ENCODE measurements at regions not wholly inside any gene's neighbourhood (a gene's known extent, or its start where the extent isn't known, plus 50 kb on each side); places are given as distances from the start of the nearest gene placed in this dataset.

DNA sequence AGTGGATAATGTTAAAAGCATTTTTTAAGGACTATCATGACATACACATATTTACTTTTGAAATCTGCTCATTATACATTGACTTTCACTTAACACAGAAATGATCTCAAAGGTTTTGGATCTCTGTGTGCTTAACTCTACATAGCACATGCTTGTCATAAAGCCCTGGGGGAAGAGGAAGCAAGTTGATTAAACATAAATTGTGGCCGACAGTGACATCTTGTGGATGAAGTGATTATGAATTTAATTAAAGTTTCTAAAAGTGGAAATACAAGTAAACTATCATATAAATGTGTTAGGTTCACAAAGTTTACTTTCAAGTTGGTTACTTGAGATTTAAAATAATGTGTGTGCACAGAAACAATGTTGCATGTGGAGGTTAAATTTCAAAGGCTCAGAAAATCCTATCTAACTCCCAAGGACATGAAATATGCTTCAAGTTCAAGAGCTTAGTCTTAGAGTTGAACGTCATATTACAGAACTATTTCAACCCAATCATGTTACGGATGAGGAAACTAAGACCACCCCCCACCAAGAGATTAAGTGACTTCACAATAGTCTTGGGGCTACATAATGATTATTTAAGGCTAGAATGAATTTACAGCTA, 1247.8 kb downstream of the GATA3 start:
- no peak for ATAC-seq (ENCODE audit: low FRiP score)

GRCh38 chr10:9305018-9305655, 1250.6 kb downstream of the GATA3 start:
- TF ChIP-seq, protein P1, sequence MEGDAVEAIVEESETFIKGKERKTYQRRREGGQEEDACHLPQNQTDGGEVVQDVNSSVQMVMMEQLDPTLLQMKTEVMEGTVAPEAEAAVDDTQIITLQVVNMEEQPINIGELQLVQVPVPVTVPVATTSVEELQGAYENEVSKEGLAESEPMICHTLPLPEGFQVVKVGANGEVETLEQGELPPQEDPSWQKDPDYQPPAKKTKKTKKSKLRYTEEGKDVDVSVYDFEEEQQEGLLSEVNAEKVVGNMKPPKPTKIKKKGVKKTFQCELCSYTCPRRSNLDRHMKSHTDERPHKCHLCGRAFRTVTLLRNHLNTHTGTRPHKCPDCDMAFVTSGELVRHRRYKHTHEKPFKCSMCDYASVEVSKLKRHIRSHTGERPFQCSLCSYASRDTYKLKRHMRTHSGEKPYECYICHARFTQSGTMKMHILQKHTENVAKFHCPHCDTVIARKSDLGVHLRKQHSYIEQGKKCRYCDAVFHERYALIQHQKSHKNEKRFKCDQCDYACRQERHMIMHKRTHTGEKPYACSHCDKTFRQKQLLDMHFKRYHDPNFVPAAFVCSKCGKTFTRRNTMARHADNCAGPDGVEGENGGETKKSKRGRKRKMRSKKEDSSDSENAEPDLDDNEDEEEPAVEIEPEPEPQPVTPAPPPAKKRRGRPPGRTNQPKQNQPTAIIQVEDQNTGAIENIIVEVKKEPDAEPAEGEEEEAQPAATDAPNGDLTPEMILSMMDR (IDR thresholded peaks at IDR 0.05): no peak
- ATAC-seq (ENCODE audit: low FRiP score) (no peak), DNase-seq (ENCODE audit: low spot score) (no peak)

More for the DNA sequence above, 1247.8 kb downstream of the GATA3 start:
- DNase-seq (ENCODE audit: low spot score): no peak
- TF ChIP-seq, protein P1 (IDR thresholded peaks at IDR 0.05): no peak

- ATAC-seq (ENCODE audit: low FRiP score) (no peak), DNase-seq (ENCODE audit: low spot score) (no peak)
- TF ChIP-seq, protein P1 (IDR thresholded peaks at IDR 0.05): no peak
Measured at GRCh38 chr10:9311702-9312499, 1257.4 kb downstream of the GATA3 start.

DNA sequence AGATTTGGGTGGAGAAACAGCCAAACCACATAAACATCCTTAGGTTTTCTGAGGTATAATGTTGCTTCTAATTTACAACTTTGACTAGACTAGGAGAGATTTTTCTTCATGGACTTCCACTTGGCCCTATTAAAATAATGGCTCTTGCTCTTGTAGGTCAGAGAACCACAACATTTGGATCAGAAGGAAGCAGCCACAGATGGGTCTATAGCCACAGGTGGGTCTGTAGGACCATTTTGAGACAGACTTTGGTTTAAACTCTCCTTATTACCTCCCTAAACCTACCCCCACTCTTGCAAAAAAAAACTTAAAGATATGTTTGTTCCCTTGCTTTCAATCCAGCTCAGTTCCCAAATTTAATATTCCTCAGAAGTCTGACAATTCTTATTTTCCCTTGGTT, 1260.8 kb downstream of the GATA3 start:
- ATAC-seq (ENCODE audit: low FRiP score): no peak
- TF ChIP-seq, protein P1 (IDR thresholded peaks at IDR 0.05): no peak
- no peak for DNase-seq (ENCODE audit: low spot score)

GRCh38 chr10:9331583-9332008, 1277.1 kb downstream of the GATA3 start:
- TF ChIP-seq, protein P1 (IDR thresholded peaks at IDR 0.05): no peak
- DNase-seq (ENCODE audit: low spot score) (no peak), ATAC-seq (ENCODE audit: low FRiP score) (no peak)

DNA sequence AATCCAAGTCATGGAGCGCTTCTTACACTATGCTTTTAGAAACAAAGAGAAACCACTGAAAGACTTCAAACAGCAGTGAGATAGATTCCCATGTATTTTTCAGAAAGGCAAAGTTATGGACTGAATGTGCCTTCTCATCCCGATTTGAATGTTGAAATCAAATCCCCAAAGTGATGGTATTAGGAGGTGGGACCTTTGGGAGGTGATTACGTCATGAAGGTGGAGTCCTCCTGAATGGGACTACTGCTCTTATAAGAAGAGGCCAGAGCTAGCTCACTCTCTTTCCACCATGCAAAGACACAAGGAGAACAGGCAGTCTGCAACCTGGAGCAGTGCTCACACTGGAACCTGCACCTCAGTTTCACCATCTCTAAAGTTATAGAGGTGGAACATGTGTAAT, 1279.8 kb downstream of the GATA3 start:
- DNase-seq (ENCODE audit: low spot score): no peak
- ATAC-seq (ENCODE audit: low FRiP score): no peak
- TF ChIP-seq, protein P1 (IDR thresholded peaks at IDR 0.05): no peak
